Right lobe of liver (tissue), 4 donors: ENCODE measurements at regions not wholly inside any gene's neighbourhood (a gene's known extent, or its start where the extent isn't known, plus 50 kb on each side); places are given as distances from the start of the nearest gene placed in this dataset.

ENCODE experiments used
- CTCF ChIP-seq, 4 donors: fragments of 200-600 bp in 3 of 4; fragments of 450-650 bp in 1 of 4; IDR thresholded peaks; one replicate each; pipeline versions ENCODE4 v1.5.1 to v1.8.0; 2016 to 2022; ENCODE audit warnings: antibody characterized with exemption in 4 of 4, mild to moderate bottlenecking in 2 of 4
- POLR2A ChIP-seq: fragments of 450-650 bp; IDR thresholded peaks from one replicate; pipeline ENCODE4 v1.6.1; 2017; ENCODE audit warnings: antibody characterized with exemption, mild to moderate bottlenecking
- donor health status: DM: no; HTN: no; CAD: no.
- donor health status: DM: no; HTN: no; CAD: no.
- donor health status: DM: no; HTN: yes; CAD: no.

GRCh38 chr5:37984300-37984699 is 144.5 kb upstream of the GDNF start:
- TF ChIP-seq CTCF (IDR thresholded peaks at IDR 0.05) = no peak
- TF ChIP-seq POLR2A = no peak
